H1 (cell line): ENCODE measurements at regions not wholly inside any gene's neighbourhood (a gene's known extent, or its start where the extent isn't known, plus 50 kb on each side); places are given as distances from the start of the nearest gene placed in this dataset.

Experiments
- CTCF ChIA-PET: fragments of 300-600 bp; sonication (Branson Sonifier 250); formaldehyde crosslinking; loops from one replicate; lab custom pipeline; 2021; ENCODE audit not compliant: partially characterized antibody; lab: Charles Lee
- POLR2A ChIA-PET: fragments of 300-600 bp; sonication (Branson Sonifier 250); formaldehyde crosslinking; loops from one replicate; lab custom pipeline; 2021; ENCODE audit warnings: inconsistent platforms; ENCODE audit not compliant: partially characterized antibody; lab: Charles Lee
- DNase-seq, 2 experiments: peaks; one replicate each; pipeline versions ENCODE4 v3.0.0 to v3.0.0-alpha.2; 2010 to 2022; ENCODE audit warnings: low spot score in 2 of 2, low read depth in 1 of 2, mixed read lengths in 1 of 2
- FAIRE-seq: peaks from 2 replicates; lab custom pipeline; 2011; peaks lifted over from hg19 to GRCh38; lab: Jason Lieb, UNC
- H2AFZ ChIP-seq: 2 replicates; pipeline ENCODE4 v1.8.1; 2012; ENCODE audit warnings: low read length, inconsistent platforms
- H2AK5ac ChIP-seq: 2 replicates; pipeline ENCODE4 v1.6.1; 2013; ENCODE audit warnings: low read depth, low read length
- H2BK120ac ChIP-seq: replicated peaks from 2 replicates; pipeline ENCODE3; 2013; ENCODE audit warnings: low read depth, low read length, inconsistent platforms
- H2BK12ac ChIP-seq: 2 replicates; pipeline ENCODE4 v1.6.1; 2013; ENCODE audit warnings: low read depth, low read length
- H2BK15ac ChIP-seq: 2 replicates; pipeline ENCODE4 v1.6.1; 2013; ENCODE audit warnings: low read length
- H2BK20ac ChIP-seq: 2 replicates; pipeline ENCODE4 v1.6.1; 2013; ENCODE audit warnings: low read length
- H2BK5ac ChIP-seq: 2 replicates; pipeline ENCODE4 v1.6.1; 2013; ENCODE audit warnings: low read depth, low read length
- H3K14ac ChIP-seq: 2 replicates; pipeline ENCODE4 v1.6.1; 2013; ENCODE audit warnings: inconsistent platforms; ENCODE audit not compliant: insufficient read length
- H3K18ac ChIP-seq: 2 replicates; pipeline ENCODE4 v1.6.1; 2013; ENCODE audit warnings: low read length; ENCODE audit errors: extremely low read depth
- H3K23ac ChIP-seq: 2 replicates; pipeline ENCODE4 v1.6.1; 2013; ENCODE audit warnings: inconsistent platforms; ENCODE audit not compliant: insufficient read length
- H3K23me2 ChIP-seq: 2 replicates; pipeline ENCODE4 v1.6.1; 2013; ENCODE audit warnings: low read depth, low read length
- H3K27ac ChIP-seq: 2 replicates; pipeline ENCODE4 v1.6.1; 2011; ENCODE audit warnings: low read depth, low read length, inconsistent platforms
- H3K27me3 ChIP-seq, 4 experiments: replicated peaks in 1 of 4; 1 replicate in 1 of 4; 2 replicates in 3 of 4; pipeline versions ENCODE4 v1.6.1 to v1.8.1; 2011 to 2013; ENCODE audit warnings: low read length in 3 of 4, mild to moderate bottlenecking in 3 of 4, inconsistent platforms in 2 of 4, mixed read lengths in 2 of 4, moderate library complexity in 1 of 4; ENCODE audit not compliant: control insufficient read depth in 3 of 4, insufficient read depth in 3 of 4; ENCODE audit errors: extremely low read depth in 1 of 4
- H3K36me3 ChIP-seq, 4 experiments: 2 replicates each; pipeline versions ENCODE4 v1.6.1 to v1.8.1; 2011 to 2013; ENCODE audit warnings: mild to moderate bottlenecking in 4 of 4, low read length in 3 of 4, moderate library complexity in 2 of 4, control low read depth in 1 of 4, inconsistent platforms in 1 of 4; ENCODE audit not compliant: insufficient read depth in 4 of 4, control insufficient read depth in 2 of 4
- H3K4ac ChIP-seq: replicated peaks from 2 replicates; pipeline ENCODE3; 2013; ENCODE audit warnings: low read length, low read depth, mixed read lengths, inconsistent platforms; ENCODE audit not compliant: insufficient read length
- H3K4me1 ChIP-seq, 4 experiments: replicated peaks in 1 of 4; 1 replicate in 1 of 4; 2 replicates in 3 of 4; pipeline versions ENCODE4 v1.6.1 to v1.8.1; 2011 to 2013; ENCODE audit warnings: low read length in 3 of 4, inconsistent platforms in 2 of 4, mixed read lengths in 1 of 4; ENCODE audit not compliant: insufficient read depth in 4 of 4, control insufficient read depth in 3 of 4
- H3K4me2 ChIP-seq, 2 experiments: 2 replicates each; pipeline versions ENCODE4 v1.6.1 to v1.8.1; 2011 to 2013; ENCODE audit warnings: low read depth in 2 of 2, low read length in 2 of 2, control low read depth in 1 of 2, inconsistent platforms in 1 of 2, mild to moderate bottlenecking in 1 of 2; ENCODE audit not compliant: insufficient read depth in 1 of 2
- H3K4me3 ChIP-seq, 4 experiments: fragments of 200-600, 300-600 bp in 1 of 4; sonication (generic), shearing (Covaris generic), sonication (Bioruptor Twin) in 1 of 4; 2 replicates each; pipeline versions ENCODE4 v1.5.1 to v1.8.1; 2011 to 2016; ENCODE audit warnings: low read length in 4 of 4, low read depth in 3 of 4, control low read depth in 2 of 4, inconsistent platforms in 2 of 4, mild to moderate bottlenecking in 2 of 4, mixed read lengths in 1 of 4, moderate library complexity in 1 of 4; ENCODE audit not compliant: insufficient read depth in 2 of 4; ENCODE audit errors: extremely low read depth in 1 of 4
- H3K56ac ChIP-seq: replicated peaks from 2 replicates; pipeline ENCODE3; 2013; ENCODE audit warnings: low read depth, mild to moderate bottlenecking, mixed read lengths, low read length, inconsistent platforms; ENCODE audit not compliant: insufficient read length
- H3K79me1 ChIP-seq: 2 replicates; pipeline ENCODE4 v1.6.1; 2013; ENCODE audit warnings: low read depth, low read length, control low read depth
- H3K79me2 ChIP-seq, 2 experiments: 2 replicates each; pipeline versions ENCODE4 v1.6.1 to v1.8.1; 2012 to 2013; ENCODE audit warnings: low read length in 2 of 2, mild to moderate bottlenecking in 2 of 2, inconsistent platforms in 1 of 2; ENCODE audit not compliant: insufficient read depth in 2 of 2, control insufficient read depth in 1 of 2
- H3K9ac ChIP-seq, 4 experiments: replicated peaks in 1 of 4; 1 replicate in 1 of 4; 2 replicates in 3 of 4; pipeline versions ENCODE4 v1.6.1 to v1.8.1; 2011 to 2013; ENCODE audit warnings: low read depth in 3 of 4, low read length in 3 of 4, control low read depth in 2 of 4, mild to moderate bottlenecking in 2 of 4, moderate library complexity in 2 of 4, inconsistent platforms in 1 of 4; ENCODE audit errors: extremely low read depth in 1 of 4
- H3K9me3 ChIP-seq, 2 experiments: 2 replicates each; pipeline versions ENCODE4 v1.6.1 to v1.8.1; 2012 to 2013; ENCODE audit warnings: mild to moderate bottlenecking in 2 of 2, moderate library complexity in 2 of 2, control low read depth in 1 of 2, inconsistent platforms in 1 of 2, low read depth in 1 of 2, low read length in 1 of 2, mixed read lengths in 1 of 2; ENCODE audit not compliant: insufficient read depth in 2 of 2
- H4K20me1 ChIP-seq, 2 experiments: replicated peaks in 1 of 2; 2 replicates each; pipeline versions ENCODE3 to v1.8.1; 2011 to 2013; ENCODE audit warnings: inconsistent platforms in 2 of 2, low read length in 2 of 2, mild to moderate bottlenecking in 1 of 2; ENCODE audit not compliant: insufficient read depth in 2 of 2, control insufficient read depth in 1 of 2
- H4K5ac ChIP-seq: 2 replicates; pipeline ENCODE4 v1.6.1; 2013; ENCODE audit warnings: low read length, low read depth, mixed read lengths, inconsistent platforms; ENCODE audit not compliant: insufficient read length
- H4K8ac ChIP-seq: 2 replicates; pipeline ENCODE4 v1.8.0; 2013; ENCODE audit warnings: mild to moderate bottlenecking, moderate library complexity, low read length, inconsistent platforms; ENCODE audit not compliant: insufficient read depth; ENCODE audit errors: extremely low read depth
- H4K91ac ChIP-seq: replicated peaks from 2 replicates; pipeline ENCODE3; 2013; ENCODE audit warnings: low read length, mixed read lengths, inconsistent platforms; ENCODE audit not compliant: insufficient read length
- BRCA1 ChIP-seq: IDR thresholded peaks from 2 replicates; pipeline ENCODE4 v1.6.1; 2012; ENCODE audit warnings: low read depth, low read length, improper control_type of control experiment
- CBX5 ChIP-seq: fragments of 300-800, 300-1000 bp; sonication (generic); IDR thresholded peaks from 2 replicates; pipeline ENCODE4 v1.7.1; 2016; ENCODE audit warnings: antibody characterized with exemption, low read length, low read depth
- KDM1A ChIP-seq: fragments of 200-600, 300-600 bp; sonication (generic); IDR thresholded peaks from 2 replicates; pipeline ENCODE4 v1.7.1; 2016; ENCODE audit warnings: mild to moderate bottlenecking, low read length, borderline replicate concordance
- NANOG ChIP-seq: IDR thresholded peaks from 2 replicates; pipeline ENCODE4 v1.6.1; 2011; ENCODE audit warnings: low read length, low read depth, mild to moderate bottlenecking, inconsistent platforms; ENCODE audit not compliant: insufficient read depth, poor library complexity, severe bottlenecking
- RXRA ChIP-seq: IDR thresholded peaks from 2 replicates; pipeline ENCODE4 v1.6.1; 2011; ENCODE audit warnings: low read depth, mild to moderate bottlenecking, low read length, moderate library complexity; ENCODE audit not compliant: insufficient read depth
- TEAD4 ChIP-seq: IDR thresholded peaks from 2 replicates; pipeline ENCODE4 v1.6.1; 2012; ENCODE audit warnings: low read depth, low read length, inconsistent platforms, mixed read lengths
- WGBS, 2 experiments: shearing (Covaris generic) in 1 of 2; methylation state at CpG; one replicate each; pipeline versions ENCODE4 v1.1.6 to v1.1.7; 2013 to 2015; ENCODE audit warnings: low lambda C conversion rate in 2 of 2, mixed read lengths in 2 of 2, inconsistent platforms in 1 of 2, low coverage in 1 of 2, missing lambda C conversion rate in 1 of 2; ENCODE audit not compliant: insufficient replicate concordance in 2 of 2, insufficient coverage in 1 of 2, insufficient read length in 1 of 2; ENCODE audit errors: extremely low coverage in 1 of 2, missing lambda C conversion rate in 1 of 2; 5-methylcytosine and 5-hydroxymethylcytosine counted together

DNA sequence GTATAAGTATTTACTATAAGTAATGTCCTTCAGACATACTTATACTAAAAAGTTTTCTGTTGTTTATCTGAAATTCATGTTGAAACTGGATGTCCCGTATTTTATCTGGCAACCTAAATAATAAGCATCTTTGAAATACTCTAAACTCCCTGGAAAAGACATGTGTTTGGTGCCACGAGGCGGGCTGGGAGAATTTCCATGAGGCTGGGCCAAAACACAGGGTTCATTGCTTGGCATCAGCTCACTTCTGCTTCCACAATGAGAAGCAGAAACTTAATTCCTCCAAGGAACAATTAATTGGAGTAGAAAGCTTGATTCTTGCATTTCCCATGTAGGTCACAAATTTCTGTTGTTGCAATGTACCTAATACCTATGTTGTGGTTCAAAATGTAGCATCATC lies 110.2 kb downstream of the PSMG1 start:
- Histone ChIP-seq H2BK120ac (no peak overlapping the region), H2AK5ac (no peak overlapping the region), H2BK15ac (no peak overlapping the region), H3K9me3 (peaks cover 6 to 11% of the 10 kb centered on the region in 2 experiments; a peak in 3 of 4 replicates), H3K4me1 (no peaks in the 10 kb centered on the region), H4K20me1 (no peaks in the 10 kb centered on the region), H2BK5ac (no peak overlapping the region), H3K9ac (no peak overlapping the region), H3K18ac (no peak overlapping the region), H4K5ac (no peak overlapping the region), H3K14ac (no peak overlapping the region), H3K4me2 (no peak overlapping the region), H3K23me2 (0 out of 2 replicates have a peak, but pooled peaks cover 2% of the 10 kb centered on the region), H3K27ac (no peak overlapping the region), H4K91ac (no peak overlapping the region), H3K27me3 (peaks cover 0 to 5% (median 0%) of the 10 kb centered on the region in 4 experiments; a peak in 4 of 7 replicates), H3K56ac (no peak overlapping the region), H2BK12ac (no peak overlapping the region), H3K4ac (no peak overlapping the region), H3K23ac (no peak overlapping the region), H2BK20ac (no peak overlapping the region), H4K8ac (no peak overlapping the region), H3K79me2 (no peaks in the 10 kb centered on the region), H3K4me3 (no peak overlapping the region), H3K36me3 (peaks cover 0 to 2% (median 0%) of the 10 kb centered on the region in 4 experiments; a peak in 1 of 8 replicates), H3K79me1 (no peaks in the 10 kb centered on the region), H2AFZ (no peak overlapping the region)
- DNase-seq (no peak), FAIRE-seq (no peak)
- TF ChIP-seq NANOG: no peak
- TF ChIP-seq TEAD4: no peak
- no peak for TF ChIP-seq RXRA
- TF ChIP-seq CBX5: no peak
- TF ChIP-seq BRCA1: no peak
- TF ChIP-seq KDM1A: no peak
- WGBS, 2 experiments: 92% methylated on average over 3 of the region's 3 CpGs; no CpG with 5 or more reads in 1 of the 2 experiments
- ChIA-PET CTCF (interaction anchor here (1.1 to 1.6 kb wide), 2 partner anchors 10 to 342 kb away, joined by 4 read pairs; no protein-coding TSS in a partner anchor), POLR2A (no interaction called here)
